OCI-M1 (cell line): ENCODE measurements at regions not wholly inside any gene's neighbourhood (a gene's known extent, or its start where the extent isn't known, plus 50 kb on each side); places are given as distances from the start of the nearest gene placed in this dataset.

Experiments
- DNase-seq: peaks from one replicate; lab custom pipeline; 2025; lab: John Stamatoyannopoulos, UW

GRCh38 chr1:172980971-172981370 is 69.8 kb downstream of the TNFSF18 start:
- DNase-seq = no peak
